Neutrophil (primary cell): ENCODE measurements at regions not wholly inside any gene's neighbourhood (a gene's known extent, or its start where the extent isn't known, plus 50 kb on each side); places are given as distances from the start of the nearest gene placed in this dataset.

Experiments used
- H3K27ac ChIP-seq: fragments of 200-600 bp; sonication (generic); 2 replicates; pipeline ENCODE4 v1.5.1; 2016; ENCODE audit warnings: mild to moderate bottlenecking, moderate library complexity
- H3K27me3 ChIP-seq: fragments of 200-600 bp; sonication (generic); 2 replicates; pipeline ENCODE4 v1.6.0; 2016; ENCODE audit warnings: mild to moderate bottlenecking
- H3K36me3 ChIP-seq: fragments of 200-600 bp; sonication (generic); 2 replicates; pipeline ENCODE4 v1.5.1; 2017
- H3K4me1 ChIP-seq, 2 experiments: fragments of 200-600 bp in 1 of 2; sonication (generic) in 1 of 2; 1 replicate in 1 of 2; 2 replicates in 1 of 2; pipeline versions ENCODE4 v1.5.1 to v1.6.1; 2013 to 2016; ENCODE audit warnings: low read depth in 1 of 2, low read length in 1 of 2, mild to moderate bottlenecking in 1 of 2, moderate library complexity in 1 of 2; ENCODE audit not compliant: control insufficient read depth in 1 of 2, insufficient read depth in 1 of 2
- H3K4me3 ChIP-seq, 2 experiments: fragments of 200-600 bp in 1 of 2; sonication (generic) in 1 of 2; 1 replicate in 1 of 2; 2 replicates in 1 of 2; pipeline ENCODE4 v1.5.1; 2013 to 2016; ENCODE audit warnings: low read depth in 1 of 2, low read length in 1 of 2, mild to moderate bottlenecking in 1 of 2, moderate library complexity in 1 of 2
- H3K9me3 ChIP-seq: fragments of 200-600 bp; sonication (generic); 2 replicates; pipeline ENCODE4 v1.5.1; 2016
- TF ChIP-seq, protein P1 (sequence below): fragments of 200-600 bp; sonication (generic); IDR thresholded peaks from 2 replicates; pipeline ENCODE4 v1.5.1; 2016; ENCODE audit warnings: antibody characterized with exemption

DNA sequence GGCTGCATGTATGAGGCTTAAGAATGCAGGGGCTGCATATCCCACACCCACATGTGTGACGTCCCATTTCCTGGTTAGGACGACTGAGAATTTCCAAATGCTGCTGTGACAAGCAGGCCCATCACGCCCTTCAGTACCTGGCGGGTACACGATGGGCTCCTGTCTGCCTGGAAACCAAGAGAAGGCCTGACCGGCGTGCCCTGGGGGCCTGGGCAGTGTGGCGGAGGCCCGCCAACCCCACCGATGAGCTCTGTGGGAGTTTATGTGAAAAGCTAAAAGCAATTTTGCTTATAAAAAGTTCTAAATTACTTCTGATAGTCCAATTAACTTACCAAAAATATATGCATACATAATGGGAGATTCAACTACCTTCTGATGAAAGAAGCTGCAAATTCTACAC lies 837.3 kb downstream of the GALR1 start:
- no peaks in the 10 kb centered on the region for H3K4me1 ChIP-seq
- no peaks in the 10 kb centered on the region for H3K27me3 ChIP-seq
- H3K36me3 ChIP-seq: no peaks in the 10 kb centered on the region
- H3K27ac ChIP-seq: no peak overlapping the region
- no peak overlapping the region for H3K4me3 ChIP-seq
- H3K9me3 ChIP-seq: no peaks in the 10 kb centered on the region
- TF ChIP-seq, protein P1, sequence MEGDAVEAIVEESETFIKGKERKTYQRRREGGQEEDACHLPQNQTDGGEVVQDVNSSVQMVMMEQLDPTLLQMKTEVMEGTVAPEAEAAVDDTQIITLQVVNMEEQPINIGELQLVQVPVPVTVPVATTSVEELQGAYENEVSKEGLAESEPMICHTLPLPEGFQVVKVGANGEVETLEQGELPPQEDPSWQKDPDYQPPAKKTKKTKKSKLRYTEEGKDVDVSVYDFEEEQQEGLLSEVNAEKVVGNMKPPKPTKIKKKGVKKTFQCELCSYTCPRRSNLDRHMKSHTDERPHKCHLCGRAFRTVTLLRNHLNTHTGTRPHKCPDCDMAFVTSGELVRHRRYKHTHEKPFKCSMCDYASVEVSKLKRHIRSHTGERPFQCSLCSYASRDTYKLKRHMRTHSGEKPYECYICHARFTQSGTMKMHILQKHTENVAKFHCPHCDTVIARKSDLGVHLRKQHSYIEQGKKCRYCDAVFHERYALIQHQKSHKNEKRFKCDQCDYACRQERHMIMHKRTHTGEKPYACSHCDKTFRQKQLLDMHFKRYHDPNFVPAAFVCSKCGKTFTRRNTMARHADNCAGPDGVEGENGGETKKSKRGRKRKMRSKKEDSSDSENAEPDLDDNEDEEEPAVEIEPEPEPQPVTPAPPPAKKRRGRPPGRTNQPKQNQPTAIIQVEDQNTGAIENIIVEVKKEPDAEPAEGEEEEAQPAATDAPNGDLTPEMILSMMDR: no peak

DNA sequence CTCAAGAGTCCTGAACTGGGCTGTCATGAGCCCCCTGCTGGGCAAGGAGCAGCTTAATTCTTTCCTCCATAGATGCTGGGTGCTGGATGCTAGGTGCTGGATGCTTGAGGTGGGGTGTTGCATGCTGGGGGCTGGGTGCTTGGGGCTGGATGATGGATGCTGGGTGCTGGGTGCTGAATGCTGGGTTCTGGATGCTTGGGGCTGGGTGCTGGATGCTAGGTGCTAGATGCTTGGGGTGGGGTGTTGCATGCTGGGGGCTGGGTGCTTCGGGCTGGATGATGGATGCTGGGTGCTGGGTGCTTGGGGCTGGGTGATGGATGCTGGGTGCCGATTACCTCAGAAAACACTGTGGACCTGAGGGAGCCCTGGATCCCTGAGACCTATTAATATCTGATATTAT lies 837.7 kb downstream of the GALR1 start:
- no peak overlapping the region for H3K27ac ChIP-seq
- no peaks in the 10 kb centered on the region for H3K4me1 ChIP-seq
- H3K4me3 ChIP-seq: no peak overlapping the region
- TF ChIP-seq, protein P1: no peak
- no peaks in the 10 kb centered on the region for H3K27me3 ChIP-seq
- no peaks in the 10 kb centered on the region for H3K36me3 ChIP-seq
- no peaks in the 10 kb centered on the region for H3K9me3 ChIP-seq

DNA sequence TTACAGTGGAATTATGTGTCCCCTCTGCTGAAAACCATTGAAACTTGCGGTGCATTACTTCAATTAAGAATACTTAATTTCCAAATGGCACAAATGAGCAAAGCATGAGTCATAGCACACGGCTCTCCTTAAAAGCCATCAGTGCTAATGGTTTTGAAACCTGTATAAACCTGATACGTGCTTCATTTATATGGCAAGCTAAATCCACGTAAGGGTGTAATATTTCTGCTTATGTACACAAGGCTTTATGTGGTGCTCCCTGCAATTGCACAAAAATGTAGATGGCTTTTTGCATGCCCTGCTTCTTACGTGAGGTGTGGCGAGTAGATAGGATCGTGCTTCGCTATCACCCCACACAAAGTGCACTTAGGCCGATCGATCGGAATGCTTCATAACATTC lies 840.9 kb downstream of the GALR1 start:
- Histone ChIP-seq H3K36me3 (no peaks in the 10 kb centered on the region), H3K9me3 (no peaks in the 10 kb centered on the region), H3K4me1 (no peaks in the 10 kb centered on the region), H3K27ac (no peak overlapping the region), H3K4me3 (no peak overlapping the region), H3K27me3 (no peaks in the 10 kb centered on the region)
- TF ChIP-seq, protein P1: no peak

DNA sequence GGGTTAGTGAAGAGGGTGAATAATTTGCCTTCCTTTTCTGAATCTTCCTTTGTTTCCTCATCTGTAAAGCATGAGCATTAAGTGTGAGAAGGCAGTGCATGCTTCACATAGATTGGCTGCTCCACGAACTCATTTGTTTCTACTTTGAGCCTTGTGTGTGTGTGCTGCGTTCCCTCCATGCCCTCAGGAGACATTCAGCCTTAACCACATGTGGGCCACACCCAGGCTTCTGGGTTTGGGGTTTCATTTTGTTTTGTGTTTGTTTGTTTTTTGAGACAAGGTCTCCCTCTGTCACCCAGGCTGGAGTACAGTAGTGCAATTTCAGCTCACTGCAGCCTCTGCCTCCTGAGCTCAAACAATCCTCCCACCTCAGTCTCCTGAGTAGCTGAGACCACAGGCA lies 843.3 kb downstream of the GALR1 start:
- no peaks in the 10 kb centered on the region for H3K27me3 ChIP-seq
- H3K4me3 ChIP-seq: no peak overlapping the region
- H3K27ac ChIP-seq: no peak overlapping the region
- no peaks in the 10 kb centered on the region for H3K4me1 ChIP-seq
- H3K36me3 ChIP-seq: no peaks in the 10 kb centered on the region
- no peaks in the 10 kb centered on the region for H3K9me3 ChIP-seq
- TF ChIP-seq, protein P1: no peak

DNA sequence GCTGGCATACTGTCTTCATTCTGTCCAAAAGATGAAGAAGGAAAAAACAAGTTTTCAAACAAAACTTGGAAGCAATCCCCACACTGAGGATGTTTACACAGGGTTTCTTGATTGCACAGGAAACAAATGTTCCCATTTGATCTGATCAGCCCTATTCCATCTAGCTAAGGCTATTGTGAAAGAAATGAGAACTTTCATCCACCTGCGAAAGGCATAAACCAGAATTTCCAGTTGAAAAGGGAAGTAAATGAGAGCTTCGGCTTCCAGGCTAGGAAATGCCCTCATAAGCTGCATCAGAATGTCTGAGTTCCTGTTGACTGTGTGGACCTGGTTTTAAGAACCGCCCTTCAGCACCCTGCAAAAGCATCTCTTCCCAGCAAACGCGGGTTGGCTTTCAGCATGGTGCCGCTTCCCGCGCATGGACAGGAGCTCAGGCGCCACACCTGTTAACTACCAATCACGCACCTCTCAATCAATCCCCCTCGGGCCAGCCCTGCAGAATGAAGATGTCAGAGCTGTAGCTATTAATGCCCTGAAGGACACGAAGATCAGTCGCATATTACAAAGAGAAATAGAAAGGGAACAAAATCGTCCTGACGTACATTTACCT lies 850.4 kb downstream of the GALR1 start:
- Histone ChIP-seq H3K4me3 (no peak overlapping the region), H3K36me3 (no peaks in the 10 kb centered on the region), H3K27me3 (no peaks in the 10 kb centered on the region), H3K27ac (no peak overlapping the region), H3K9me3 (no peaks in the 10 kb centered on the region), H3K4me1 (no peaks in the 10 kb centered on the region)
- TF ChIP-seq, protein P1: no peak

DNA sequence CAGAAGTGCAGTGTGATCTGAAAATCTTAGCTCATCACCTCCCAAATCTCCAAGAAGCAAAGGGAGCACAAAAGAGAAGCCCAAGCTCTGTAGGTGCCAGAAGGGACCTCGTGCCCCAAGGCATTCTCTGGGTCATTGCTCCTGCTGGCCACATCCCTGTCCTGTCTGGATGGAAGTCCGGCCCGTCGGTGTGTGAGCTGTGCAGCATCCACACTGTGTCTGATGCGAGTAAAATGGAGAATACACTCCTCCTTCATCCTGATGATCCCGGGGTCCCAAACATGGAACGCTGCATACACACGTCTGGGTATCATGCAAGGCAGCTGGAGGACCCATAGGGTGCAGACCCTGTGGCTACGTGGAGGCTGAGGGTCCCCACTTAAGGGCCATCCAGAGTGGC lies 851.4 kb downstream of the GALR1 start:
- Histone ChIP-seq H3K9me3 (no peaks in the 10 kb centered on the region), H3K27ac (no peak overlapping the region), H3K36me3 (no peaks in the 10 kb centered on the region), H3K4me3 (no peak overlapping the region), H3K4me1 (no peaks in the 10 kb centered on the region), H3K27me3 (no peaks in the 10 kb centered on the region)
- TF ChIP-seq, protein P1: no peak
